Activated CD4-positive, alpha-beta T cell treated with anti-CD3 and anti-CD28 coated beads, Interleukin-2, Interleukin-4, amounts not matched to agents 100 ng/mL and 50 ng/mL, durations not matched to agents 16 hours and 8 hours (primary cell): ENCODE measurements at regions not wholly inside any gene's neighbourhood (a gene's known extent, or its start where the extent isn't known, plus 50 kb on each side); places are given as distances from the start of the nearest gene placed in this dataset.

Experiments used
- DNase-seq: peaks from one replicate; pipeline ENCODE4 v3.0.0-alpha.2; 2020; ENCODE audit warnings: low spot score

GRCh38 chr12:113766131-113766878, 199.8 kb downstream of the RBM19 start:
- DNase-seq, result no peak

GRCh38 chr12:113764661-113765060, 201.5 kb downstream of the RBM19 start:
- DNase-seq, result no peak

- DNase-seq, result no peak
Measured at GRCh38 chr12:113762882-113763816, 203.0 kb downstream of the RBM19 start.

GRCh38 chr12:113762155-113762881, 203.8 kb downstream of the RBM19 start:
- DNase-seq, result no peak

- no peak for DNase-seq
Measured at GRCh38 chr12:113759135-113759534, 207.0 kb downstream of the RBM19 start.

- DNase-seq, result no peak
Measured at GRCh38 chr12:113758165-113758924, 207.8 kb downstream of the RBM19 start.

- no peak for DNase-seq
Measured at GRCh38 chr12:113757221-113758002, 208.7 kb downstream of the RBM19 start.

GRCh38 chr12:113756609-113757008, 209.5 kb downstream of the RBM19 start:
- DNase-seq, result no peak

- no peak for DNase-seq
Measured at GRCh38 chr12:113755098-113755497, 211.0 kb downstream of the RBM19 start.

GRCh38 chr12:113751513-113751912, 214.6 kb downstream of the RBM19 start:
- no peak for DNase-seq

GRCh38 chr12:113749433-113749815, 216.7 kb downstream of the RBM19 start:
- no peak for DNase-seq

GRCh38 chr12:113748707-113749432, 217.3 kb downstream of the RBM19 start:
- DNase-seq, result no peak

GRCh38 chr12:113747017-113747416, 219.1 kb downstream of the RBM19 start:
- no peak for DNase-seq

GRCh38 chr12:113744802-113745395, 221.2 kb downstream of the RBM19 start:
- no peak for DNase-seq

- DNase-seq, result no peak
Measured at GRCh38 chr12:113742801-113743200, 223.3 kb downstream of the RBM19 start.

GRCh38 chr12:113740699-113741098, 225.4 kb downstream of the RBM19 start:
- no peak for DNase-seq

GRCh38 chr12:113735131-113735530, 231.0 kb downstream of the RBM19 start:
- no peak for DNase-seq

- no peak for DNase-seq
Measured at GRCh38 chr12:113734503-113734902, 231.6 kb downstream of the RBM19 start.

GRCh38 chr12:113732916-113733315, 233.2 kb downstream of the RBM19 start:
- DNase-seq, result no peak

- no peak for DNase-seq
Measured at GRCh38 chr12:113727651-113728061, 238.5 kb downstream of the RBM19 start.
